MM.1S (cell line): ENCODE measurements at regions not wholly inside any gene's neighbourhood (a gene's known extent, or its start where the extent isn't known, plus 50 kb on each side); places are given as distances from the start of the nearest gene placed in this dataset.

ENCODE experiments used
- DNase-seq: peaks from one replicate; pipeline ENCODE4 v3.0.0-alpha.2; 2015
- H2AFZ ChIP-seq: fragments of 300-600 bp; sonication (generic); 2 replicates; pipeline ENCODE4 v1.6.0; 2016; ENCODE audit warnings: antibody characterized with exemption, low read length
- H3F3A ChIP-seq: fragments of 300-600 bp; sonication (generic); 2 replicates; pipeline ENCODE4 v1.6.1; 2016; ENCODE audit warnings: mild to moderate bottlenecking, antibody characterized with exemption, low read length, moderate library complexity, mixed read lengths; ENCODE audit not compliant: insufficient read depth
- H3K27ac ChIP-seq: fragments of 300-600 bp; sonication (generic); 2 replicates; pipeline ENCODE4 v1.5.1; 2016; ENCODE audit warnings: mild to moderate bottlenecking, low read length
- H3K27me3 ChIP-seq: fragments of 300-600 bp; sonication (generic); replicated peaks from 2 replicates; pipeline ENCODE4 v1.6.0; 2016; ENCODE audit warnings: low read length; ENCODE audit not compliant: insufficient read depth
- H3K36me3 ChIP-seq: fragments of 300-600 bp; sonication (generic); replicated peaks from 2 replicates; pipeline ENCODE4 v1.6.1; 2016; ENCODE audit warnings: mild to moderate bottlenecking, low read length, mixed read lengths; ENCODE audit not compliant: insufficient read depth
- H3K4me1 ChIP-seq: fragments of 300-600 bp; sonication (generic); 2 replicates; pipeline ENCODE4 v1.6.1; 2016; ENCODE audit warnings: low read length, mixed read lengths
- H3K4me2 ChIP-seq: fragments of 300-600 bp; sonication (generic); 2 replicates; pipeline ENCODE4 v1.6.0; 2016; ENCODE audit warnings: low read depth, low read length
- H3K4me3 ChIP-seq: fragments of 300-600 bp; sonication (generic); 2 replicates; pipeline ENCODE4 v1.5.1; 2016; ENCODE audit warnings: low read length, mixed read lengths
- H3K79me2 ChIP-seq: fragments of 300-600 bp; sonication (generic); 2 replicates; pipeline ENCODE4 v1.6.1; 2016; ENCODE audit warnings: mixed run types, low read length, mixed read lengths
- H3K9ac ChIP-seq: fragments of 300-600 bp; sonication (generic); 2 replicates; pipeline ENCODE4 v1.6.1; 2016; ENCODE audit warnings: low read length, mixed read lengths
- H3K9me2 ChIP-seq: fragments of 300-600 bp; sonication (generic); replicated peaks from 2 replicates; pipeline ENCODE4 v1.6.1; 2016; ENCODE audit warnings: mild to moderate bottlenecking, low read length, mixed read lengths; ENCODE audit not compliant: insufficient read depth
- H3K9me3 ChIP-seq: fragments of 300-600 bp; sonication (generic); replicated peaks from 2 replicates; pipeline ENCODE4 v1.6.1; 2016; ENCODE audit warnings: mild to moderate bottlenecking, low read length, mixed read lengths; ENCODE audit not compliant: insufficient read depth
- H4K20me1 ChIP-seq: fragments of 300-600 bp; sonication (generic); 2 replicates; pipeline ENCODE4 v1.6.1; 2016; ENCODE audit warnings: mild to moderate bottlenecking, low read length, moderate library complexity, mixed read lengths; ENCODE audit not compliant: insufficient read depth
- EZH2 ChIP-seq: fragments of 300-600 bp; sonication (generic); optimal IDR thresholded peaks from 2 replicates; pipeline ENCODE3; 2017; ENCODE audit warnings: low read depth, mild to moderate bottlenecking, antibody characterized with exemption, low read length, mixed read lengths
- EZH2phosphoT487 ChIP-seq: fragments of 300-600 bp; sonication (generic); IDR thresholded peaks from 2 replicates; pipeline ENCODE4 v1.6.1; 2018; ENCODE audit warnings: antibody characterized with exemption, low read length
- TF ChIP-seq, protein P1 (sequence below): fragments of 300-600 bp; sonication (generic); IDR thresholded peaks from 2 replicates; pipeline ENCODE4 v1.5.1; 2016; ENCODE audit warnings: antibody characterized with exemption, low read length, mixed read lengths

DNA sequence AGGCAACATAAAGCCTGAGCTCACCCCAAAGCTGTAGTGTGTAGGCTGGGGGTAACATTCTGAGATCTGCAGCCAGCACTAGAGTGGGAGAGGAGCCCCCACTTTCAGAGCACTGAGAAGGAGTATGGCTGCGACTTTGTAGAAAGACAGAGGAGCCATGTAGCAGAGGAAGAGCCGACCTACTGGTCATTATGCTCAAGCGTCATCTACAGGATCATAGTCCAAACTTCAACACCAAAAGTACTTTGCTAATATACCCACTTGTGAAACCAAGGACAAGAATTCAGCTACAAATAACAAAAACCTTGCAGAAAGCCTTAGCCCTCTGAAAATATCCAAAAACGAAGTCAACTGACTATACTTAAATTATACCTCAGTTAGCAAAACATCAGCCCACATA, 330.1 kb downstream of the MAN2A1 start:
- no peaks in the 10 kb centered on the region for H3K36me3 ChIP-seq
- TF ChIP-seq, protein P1, sequence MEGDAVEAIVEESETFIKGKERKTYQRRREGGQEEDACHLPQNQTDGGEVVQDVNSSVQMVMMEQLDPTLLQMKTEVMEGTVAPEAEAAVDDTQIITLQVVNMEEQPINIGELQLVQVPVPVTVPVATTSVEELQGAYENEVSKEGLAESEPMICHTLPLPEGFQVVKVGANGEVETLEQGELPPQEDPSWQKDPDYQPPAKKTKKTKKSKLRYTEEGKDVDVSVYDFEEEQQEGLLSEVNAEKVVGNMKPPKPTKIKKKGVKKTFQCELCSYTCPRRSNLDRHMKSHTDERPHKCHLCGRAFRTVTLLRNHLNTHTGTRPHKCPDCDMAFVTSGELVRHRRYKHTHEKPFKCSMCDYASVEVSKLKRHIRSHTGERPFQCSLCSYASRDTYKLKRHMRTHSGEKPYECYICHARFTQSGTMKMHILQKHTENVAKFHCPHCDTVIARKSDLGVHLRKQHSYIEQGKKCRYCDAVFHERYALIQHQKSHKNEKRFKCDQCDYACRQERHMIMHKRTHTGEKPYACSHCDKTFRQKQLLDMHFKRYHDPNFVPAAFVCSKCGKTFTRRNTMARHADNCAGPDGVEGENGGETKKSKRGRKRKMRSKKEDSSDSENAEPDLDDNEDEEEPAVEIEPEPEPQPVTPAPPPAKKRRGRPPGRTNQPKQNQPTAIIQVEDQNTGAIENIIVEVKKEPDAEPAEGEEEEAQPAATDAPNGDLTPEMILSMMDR = no peak
- TF ChIP-seq EZH2 (no peak), EZH2phosphoT487 (no peak)

DNA sequence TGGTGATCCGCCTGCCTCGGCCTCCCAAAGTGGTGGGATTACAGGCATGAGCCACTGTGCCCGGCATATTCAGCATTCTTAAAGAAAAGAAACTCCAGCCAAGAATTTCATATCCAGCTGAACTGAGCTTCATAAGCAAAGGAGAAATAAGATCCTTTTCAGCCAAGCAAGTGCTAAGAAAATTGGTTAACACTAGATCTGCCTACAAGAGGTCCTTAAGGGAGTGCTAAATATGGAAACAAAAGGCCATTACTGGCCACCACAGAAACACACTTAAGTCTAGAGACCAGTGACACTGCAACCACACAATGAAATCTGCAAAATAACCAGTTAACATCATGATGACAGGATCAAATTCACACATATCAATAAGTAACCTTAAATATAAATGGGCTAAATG, 331.5 kb downstream of the MAN2A1 start:
- Histone ChIP-seq H3K9me2 (no peaks in the 10 kb centered on the region), H3K27me3 (no peaks in the 10 kb centered on the region), H2AFZ (no peak overlapping the region), H3F3A (no peaks in the 10 kb centered on the region), H3K9me3 (no peaks in the 10 kb centered on the region), H3K36me3 (no peaks in the 10 kb centered on the region), H3K9ac (no peak overlapping the region), H4K20me1 (no peaks in the 10 kb centered on the region), H3K4me3 (no peak overlapping the region), H3K79me2 (no peaks in the 10 kb centered on the region), H3K4me1 (no peaks in the 10 kb centered on the region), H3K27ac (no peak overlapping the region), H3K4me2 (no peak overlapping the region)
- no peak for TF ChIP-seq EZH2phosphoT487
- TF ChIP-seq EZH2 = no peak
- TF ChIP-seq, protein P1 = no peak
- no peak for DNase-seq

More for the DNA sequence above, 330.1 kb downstream of the MAN2A1 start:
- Histone ChIP-seq H2AFZ (no peak overlapping the region), H3K79me2 (no peaks in the 10 kb centered on the region), H3K4me3 (no peak overlapping the region), H3K27me3 (no peaks in the 10 kb centered on the region), H3K27ac (no peak overlapping the region), H3K9me3 (no peaks in the 10 kb centered on the region), H3F3A (no peaks in the 10 kb centered on the region), H3K4me2 (no peak overlapping the region), H3K9ac (no peak overlapping the region), H3K4me1 (no peaks in the 10 kb centered on the region), H4K20me1 (no peaks in the 10 kb centered on the region), H3K9me2 (no peaks in the 10 kb centered on the region)
- no peak for DNase-seq

DNA sequence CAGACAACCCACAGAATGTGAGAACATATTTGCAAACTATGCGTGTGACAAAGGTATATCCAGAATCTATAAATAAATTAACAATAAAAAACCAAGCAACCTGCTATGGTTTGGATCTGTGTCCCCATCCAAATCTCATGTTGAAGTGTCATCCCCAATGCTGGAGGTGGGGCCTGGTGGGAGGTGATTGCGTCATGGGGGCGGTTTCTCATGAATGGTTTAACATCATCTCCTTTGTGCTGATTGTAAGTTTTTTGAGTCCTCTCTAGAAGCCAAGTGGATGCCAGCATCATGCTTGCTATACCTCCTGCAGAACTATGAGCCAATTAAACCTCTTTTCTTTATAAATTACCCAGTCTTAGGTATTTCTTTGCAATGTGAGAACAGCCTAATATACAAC, 335.4 kb downstream of the MAN2A1 start:
- Histone ChIP-seq H2AFZ (no peak overlapping the region), H3F3A (no peaks in the 10 kb centered on the region), H4K20me1 (no peaks in the 10 kb centered on the region), H3K79me2 (no peaks in the 10 kb centered on the region), H3K9me3 (no peaks in the 10 kb centered on the region), H3K4me3 (no peak overlapping the region), H3K4me2 (no peak overlapping the region), H3K27ac (no peak overlapping the region), H3K27me3 (no peaks in the 10 kb centered on the region), H3K36me3 (no peaks in the 10 kb centered on the region), H3K4me1 (no peaks in the 10 kb centered on the region), H3K9ac (no peak overlapping the region), H3K9me2 (no peaks in the 10 kb centered on the region)
- DNase-seq = no peak
- TF ChIP-seq EZH2 (no peak), EZH2phosphoT487 (no peak)
- TF ChIP-seq, protein P1 = no peak
